Suppressor macrophage treated with lipopolysaccharide for 1 hour (primary cell): ENCODE measurements at regions not wholly inside any gene's neighbourhood (a gene's known extent, or its start where the extent isn't known, plus 50 kb on each side); places are given as distances from the start of the nearest gene placed in this dataset.

Experiments
- DNase-seq, 3 donors: peaks; one replicate each; pipeline ENCODE4 v3.0.0-alpha.2; 2020 to 2022

- DNase-seq = no peak
Observed at GRCh38 chr6:133632206-133632605, 256.7 kb upstream of the TCF21 start.

DNA sequence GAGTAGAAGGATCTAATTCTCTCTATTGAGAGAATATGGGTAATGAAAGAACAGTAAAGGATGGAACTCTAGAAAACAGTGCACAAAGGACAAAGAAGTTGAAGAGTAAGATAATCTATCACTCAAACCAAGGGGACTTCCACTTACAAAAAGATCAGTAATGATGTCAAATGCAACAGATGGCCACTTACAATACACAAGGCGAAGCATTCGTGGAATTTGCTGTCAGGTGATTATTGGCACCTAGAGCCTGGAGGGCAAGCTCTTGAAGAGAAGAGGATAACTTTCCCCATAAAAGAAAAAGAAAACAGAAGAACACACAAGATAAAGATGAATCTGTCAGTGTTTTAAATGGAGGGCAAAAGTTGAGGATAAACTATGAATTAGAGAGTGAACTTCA is 256.0 kb upstream of the TCF21 start:
- no peak for DNase-seq

- no peak for DNase-seq
Observed at GRCh38 chr6:133634474-133634873, 254.4 kb upstream of the TCF21 start.

GRCh38 chr6:133635447-133635846 is 253.5 kb upstream of the TCF21 start:
- no peak for DNase-seq

- no peak for DNase-seq
Observed at GRCh38 chr6:133637436-133637835, 251.5 kb upstream of the TCF21 start.

DNA sequence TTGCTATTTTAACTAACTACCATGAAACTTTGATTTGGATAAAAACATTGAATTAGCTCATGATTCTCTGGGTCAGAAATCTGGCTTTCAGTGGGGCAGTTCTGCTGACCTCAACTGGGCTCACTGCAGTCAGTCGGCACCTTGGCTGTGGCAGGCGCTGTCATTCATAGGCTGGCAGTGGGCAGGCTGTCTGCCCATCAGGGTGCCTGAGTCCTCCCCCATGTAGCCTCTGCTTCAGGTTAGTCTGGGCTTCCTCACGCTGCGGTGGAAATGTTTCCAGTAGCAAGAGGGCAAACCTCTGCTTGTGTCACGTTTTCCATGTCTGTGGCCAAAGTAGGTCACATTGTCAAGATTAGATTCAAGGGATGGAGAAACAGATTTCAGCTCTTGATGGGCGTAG is 251.0 kb upstream of the TCF21 start:
- no peak for DNase-seq

DNA sequence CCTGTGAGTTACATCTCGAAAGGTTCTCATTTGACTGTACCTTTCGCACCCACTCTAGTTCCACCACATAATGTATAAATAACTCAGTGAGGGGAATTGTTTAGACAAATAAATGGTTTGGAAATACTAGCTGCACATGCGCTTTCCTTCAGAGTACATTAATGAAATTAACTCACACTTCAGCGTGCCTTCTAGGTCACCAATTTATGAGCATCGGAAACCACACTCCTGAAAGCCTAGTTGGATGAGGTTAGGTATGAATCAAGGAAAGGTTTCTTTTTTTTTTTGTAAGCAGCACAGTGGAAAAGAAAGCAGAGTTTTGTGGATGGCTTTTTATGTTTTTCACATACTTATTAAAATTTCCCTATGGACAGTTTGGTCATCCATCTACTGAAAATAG is 247.8 kb upstream of the TCF21 start:
- DNase-seq = no peak

DNA sequence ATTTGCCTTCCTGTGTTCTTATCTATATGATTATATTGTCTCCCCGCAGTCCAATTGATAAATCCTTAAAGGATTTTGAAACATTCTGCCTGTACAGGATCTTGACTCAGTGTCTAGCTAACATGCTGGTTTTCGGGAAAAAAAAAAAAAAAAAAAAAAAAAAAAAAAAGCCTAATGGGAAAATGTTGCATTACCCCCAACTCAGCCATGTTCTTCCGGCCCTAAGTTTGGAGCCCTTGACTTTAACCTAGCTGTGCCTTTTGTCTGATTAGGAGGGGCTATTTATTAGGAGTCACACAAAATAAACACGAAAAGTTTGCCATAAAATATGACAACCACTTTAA is 244.4 kb upstream of the TCF21 start:
- DNase-seq = no peak

GRCh38 chr6:133644892-133645619 is 243.9 kb upstream of the TCF21 start:
- no peak for DNase-seq

DNA sequence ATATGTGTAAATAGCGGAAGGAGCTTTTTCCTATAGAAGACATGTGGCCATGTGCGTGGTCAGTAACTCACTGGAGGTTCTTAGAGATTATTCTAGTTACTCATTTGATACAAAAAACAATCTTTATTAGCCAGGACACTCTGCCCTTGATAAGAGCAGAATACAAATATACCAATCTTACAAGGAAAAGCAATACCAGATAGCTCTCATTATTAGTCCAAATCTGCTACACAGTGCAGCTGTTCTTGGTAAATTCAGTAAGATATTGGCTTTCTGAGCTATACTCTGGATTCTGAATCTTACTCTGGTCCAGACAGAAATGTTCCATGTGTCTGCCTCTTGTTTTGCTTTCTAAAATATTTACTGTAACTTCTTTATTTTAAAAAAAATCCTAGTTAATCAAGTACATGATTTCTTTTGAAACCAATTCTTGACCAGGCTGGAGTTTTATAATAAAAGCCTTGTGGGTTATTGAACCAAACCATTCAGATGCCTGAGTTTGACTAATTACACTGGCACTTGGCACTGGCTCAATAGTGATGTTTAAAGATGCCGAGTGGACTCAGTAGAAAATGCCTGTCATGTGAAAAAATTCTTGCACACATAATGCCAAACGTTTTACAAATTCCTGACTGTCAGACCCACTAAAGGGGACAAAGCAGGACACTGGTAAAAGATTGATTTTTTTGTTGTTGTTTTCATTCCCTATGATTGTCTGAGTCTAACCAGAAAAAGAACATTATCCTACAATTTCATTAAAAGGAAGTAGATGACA is 242.8 kb upstream of the TCF21 start:
- DNase-seq = no peak

- DNase-seq = no peak
Observed at GRCh38 chr6:133648581-133648980, 240.3 kb upstream of the TCF21 start.

DNA sequence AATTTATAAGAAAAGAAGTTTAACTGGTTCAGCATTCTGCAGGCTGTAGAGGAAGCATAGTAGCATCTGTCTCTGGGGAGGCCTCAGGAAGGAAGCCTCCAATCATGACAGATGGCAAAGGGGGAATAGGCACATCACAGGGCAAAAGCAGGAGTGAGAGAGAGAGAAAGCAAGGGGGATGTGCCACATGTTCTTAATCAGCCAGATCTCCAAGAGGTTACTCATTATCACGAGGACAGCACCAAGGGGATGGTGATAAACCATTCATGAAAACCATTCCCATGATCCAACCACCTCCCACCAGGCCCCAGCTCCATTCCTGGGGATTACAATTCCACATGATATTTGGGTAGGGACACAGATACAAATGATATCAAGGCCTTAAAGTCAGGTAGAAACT is 217.5 kb upstream of the TCF21 start:
- no peak for DNase-seq

DNA sequence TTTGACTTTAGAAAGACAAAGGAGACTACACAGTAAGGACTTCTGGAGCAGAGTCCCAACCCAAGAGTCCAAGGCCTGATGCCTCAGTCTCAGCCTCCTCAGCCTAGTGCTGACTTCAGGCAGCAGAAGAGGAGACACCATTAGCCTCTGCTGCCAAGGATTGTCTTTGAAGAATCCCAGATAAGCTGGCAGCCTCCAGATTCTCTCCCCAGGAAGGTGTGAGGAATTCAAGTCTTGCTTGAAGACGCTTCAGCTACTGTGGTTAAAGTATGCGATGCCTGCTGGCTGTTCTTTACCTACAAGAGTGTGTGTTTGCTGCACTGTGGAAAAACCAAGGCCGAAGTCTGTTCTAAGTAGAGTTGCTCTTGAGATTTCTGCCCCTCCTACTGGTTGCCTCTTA is 215.9 kb upstream of the TCF21 start:
- DNase-seq = no peak

- no peak for DNase-seq
Observed at GRCh38 chr6:133674661-133675060, 214.3 kb upstream of the TCF21 start.

GRCh38 chr6:133680994-133681393 is 207.9 kb upstream of the TCF21 start:
- no peak for DNase-seq

DNA sequence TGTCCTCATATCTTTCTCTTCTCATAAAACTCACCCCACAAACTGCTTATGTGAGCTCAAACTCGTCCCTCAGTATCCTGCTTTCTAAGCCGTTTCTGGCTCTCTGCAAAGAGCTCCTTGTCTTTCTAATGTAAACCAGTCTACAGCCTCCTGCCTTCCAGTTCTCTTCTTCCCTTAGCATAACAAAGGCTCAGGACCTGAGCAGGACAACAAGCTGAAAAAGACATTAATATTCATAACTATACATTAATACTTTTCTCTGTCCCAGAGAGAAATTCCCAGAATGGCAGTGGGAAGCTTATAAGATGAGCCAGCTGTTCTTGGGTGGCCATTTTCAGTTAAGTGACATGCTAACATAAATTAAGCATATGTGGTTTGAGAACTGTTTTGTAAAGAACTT is 207.0 kb upstream of the TCF21 start:
- no peak for DNase-seq

- no peak for DNase-seq
Observed at GRCh38 chr6:133682506-133683307, 206.2 kb upstream of the TCF21 start.

DNA sequence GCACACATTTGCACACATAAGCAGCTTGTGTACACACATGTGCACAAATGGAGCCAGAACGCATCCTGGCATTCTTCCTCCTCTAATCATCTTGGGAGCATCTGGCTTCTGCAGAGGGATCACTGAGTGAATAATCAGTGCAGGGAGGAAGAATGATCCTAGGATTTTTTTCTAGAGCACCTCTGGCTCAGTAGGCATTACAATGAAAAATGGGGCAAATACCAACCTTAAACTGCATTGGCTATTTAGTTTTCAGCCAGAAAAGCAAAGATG is 205.7 kb upstream of the TCF21 start:
- DNase-seq = no peak

DNA sequence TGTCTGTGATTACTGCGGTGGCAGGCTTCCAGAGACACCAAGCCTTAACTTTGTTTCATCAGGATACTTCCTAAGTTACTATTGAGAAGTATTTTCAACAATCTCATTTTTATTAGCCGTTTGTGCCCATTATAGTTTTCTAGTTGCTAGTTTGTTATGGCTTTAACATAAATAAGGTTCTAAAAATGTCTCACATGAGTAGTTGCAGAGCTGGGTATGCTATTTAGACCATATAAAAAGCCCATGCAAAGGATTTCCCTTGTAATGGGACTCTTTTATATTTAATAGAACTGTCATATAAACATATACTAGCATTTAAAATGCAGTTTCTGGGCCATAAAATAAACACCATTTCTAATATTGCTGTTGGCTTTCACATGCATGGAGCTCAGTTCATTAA is 205.3 kb upstream of the TCF21 start:
- no peak for DNase-seq

GRCh38 chr6:133688705-133689492 is 200.0 kb upstream of the TCF21 start:
- DNase-seq = no peak

- DNase-seq = no peak
Observed at GRCh38 chr6:133689863-133690262, 199.1 kb upstream of the TCF21 start.

DNA sequence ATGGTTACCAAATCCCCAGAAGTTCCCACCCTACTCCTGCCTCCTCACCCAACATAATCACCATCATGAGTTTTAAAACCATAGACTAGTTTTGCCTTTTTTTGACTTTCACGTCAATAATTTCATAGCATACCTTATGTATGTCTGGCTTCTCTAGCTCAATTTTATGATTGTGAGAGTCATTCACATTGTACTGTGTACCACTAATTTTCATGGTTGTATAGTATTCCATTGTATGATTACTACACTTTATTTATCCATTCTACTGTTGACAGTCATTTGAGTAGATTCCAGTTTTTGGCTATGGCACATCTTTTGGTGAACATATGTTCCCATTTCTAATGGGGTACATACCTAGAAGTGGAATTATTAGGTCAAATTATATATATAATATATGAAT is 195.3 kb upstream of the TCF21 start:
- no peak for DNase-seq

DNA sequence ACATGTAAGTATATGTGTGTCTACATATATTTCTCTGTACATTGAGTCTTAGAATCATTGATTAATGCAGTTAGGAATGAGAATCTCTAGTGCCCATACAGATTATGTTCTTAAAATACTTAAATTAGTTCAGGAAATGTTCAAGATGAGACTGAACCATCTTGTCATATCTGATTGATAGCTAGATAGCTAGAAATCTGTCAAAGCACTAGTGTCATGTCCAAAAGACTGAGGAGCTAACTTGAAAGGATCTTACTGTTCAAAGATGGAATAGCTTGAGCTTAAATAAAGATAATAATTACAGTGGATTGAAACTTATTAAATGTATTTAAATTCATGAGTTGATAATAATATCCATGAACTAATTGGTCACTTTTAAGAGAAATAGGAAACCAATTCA is 191.7 kb upstream of the TCF21 start:
- no peak for DNase-seq
